GM18951 (cell line): ENCODE measurements at regions not wholly inside any gene's neighbourhood (a gene's known extent, or its start where the extent isn't known, plus 50 kb on each side); places are given as distances from the start of the nearest gene placed in this dataset.

ENCODE experiments used
- POLR2A ChIP-seq: IDR thresholded peaks from 4 replicates; pipeline ENCODE4 v1.6.1; 2011; ENCODE audit warnings: mild to moderate bottlenecking; ENCODE audit not compliant: insufficient read length, insufficient read depth; ENCODE audit errors: extremely low read depth
- in situ Hi-C: fragments of 300-500 bp; cut with MboI; formaldehyde crosslinking; loops from one replicate; pipeline ENCODE4 v1.12.0; 2022; ENCODE audit warnings: low sequenced_read_pairs, mixed read lengths, inconsistent platforms; ENCODE audit not compliant: unreplicated experiment

DNA sequence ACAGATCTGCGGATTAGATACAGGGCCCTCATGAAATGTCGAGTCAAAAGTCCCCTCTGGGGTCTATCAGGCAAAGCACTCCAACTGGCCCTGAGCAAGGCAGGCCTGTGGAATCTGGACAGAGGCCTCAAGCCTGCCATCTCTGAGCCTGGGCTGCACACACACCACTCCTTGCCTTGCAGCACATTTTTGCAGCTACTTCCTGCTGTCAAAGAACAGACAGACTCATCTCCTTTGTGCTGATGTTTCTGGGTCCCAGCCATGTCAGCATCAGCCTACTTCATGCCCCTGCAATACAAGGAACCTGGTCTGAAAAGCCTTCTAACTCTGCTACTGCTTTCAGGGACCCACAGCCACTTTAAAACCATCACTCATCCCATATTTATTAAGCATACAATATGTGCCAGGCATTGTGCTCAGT lies 60.6 kb upstream of the IL12A start:
- in situ Hi-C loops = no loop called here
- TF ChIP-seq POLR2A = no peak

DNA sequence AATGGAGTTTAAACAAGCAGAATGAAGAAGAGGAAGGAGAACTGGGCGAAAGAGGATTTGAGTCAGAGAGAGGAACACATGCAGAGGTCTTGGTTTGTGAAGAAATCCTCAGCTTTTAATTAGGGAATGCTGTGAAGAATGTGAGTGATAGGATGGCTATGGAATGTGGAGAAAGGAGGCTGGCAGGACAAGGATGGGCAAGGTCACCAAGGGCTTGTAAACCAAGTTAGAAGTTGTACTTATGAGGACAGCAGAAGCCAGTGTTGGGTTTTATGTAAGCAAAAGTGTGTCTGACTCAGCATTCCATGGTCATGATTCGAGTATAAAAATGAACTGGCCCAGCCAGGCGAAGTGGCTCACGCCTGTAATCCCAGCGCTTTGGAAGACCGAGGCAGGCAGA lies 60.0 kb upstream of the IL12A start:
- in situ Hi-C loops = no loop called here
- TF ChIP-seq POLR2A = no peak

DNA sequence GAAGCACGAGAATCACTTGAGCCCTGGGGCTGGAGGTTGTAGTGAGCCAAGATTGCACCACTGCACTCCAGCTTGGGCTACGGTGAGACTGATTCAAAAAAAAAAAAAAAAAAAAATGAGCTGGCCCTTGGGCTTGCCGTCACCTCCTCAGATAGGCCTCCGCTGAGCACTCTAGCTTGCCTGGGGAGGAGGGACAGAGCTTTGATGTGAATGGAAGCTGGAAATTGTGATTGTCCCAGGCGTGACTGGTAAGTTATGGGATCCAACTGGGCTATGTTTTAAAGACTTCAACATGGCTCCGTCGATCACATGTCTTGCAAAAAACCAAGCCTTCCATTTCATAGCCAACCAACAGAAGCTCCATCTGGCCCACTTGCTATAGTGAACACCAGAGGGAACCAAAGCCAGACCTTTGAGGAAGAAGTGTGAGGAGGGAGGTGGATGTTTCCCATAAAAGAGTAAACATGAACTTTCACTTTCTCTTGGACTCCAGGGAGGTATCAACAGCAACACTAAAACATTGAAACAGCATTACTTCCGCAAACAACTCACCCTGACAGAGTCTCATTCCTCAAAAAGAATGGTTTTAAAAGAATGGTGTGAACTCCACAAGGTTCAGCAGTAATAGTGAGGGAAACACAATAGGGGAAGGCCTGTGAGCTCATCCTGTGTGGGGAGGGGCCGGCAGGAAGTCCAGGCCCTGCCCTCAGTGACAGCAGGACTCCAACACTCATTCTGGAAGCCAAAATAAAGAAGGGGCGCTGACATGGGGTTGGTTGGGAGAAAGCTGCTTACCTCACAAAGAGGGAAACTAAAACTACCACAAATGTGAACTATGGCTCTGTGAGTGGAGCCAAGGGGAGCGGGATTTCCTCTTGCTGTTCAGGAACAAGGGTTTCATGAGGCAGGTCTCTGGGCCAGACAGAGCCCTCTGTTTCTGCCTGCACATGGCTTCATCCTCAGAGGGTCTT lies 59.2 kb upstream of the IL12A start:
- no peak for TF ChIP-seq POLR2A
- in situ Hi-C loops = no loop called here

DNA sequence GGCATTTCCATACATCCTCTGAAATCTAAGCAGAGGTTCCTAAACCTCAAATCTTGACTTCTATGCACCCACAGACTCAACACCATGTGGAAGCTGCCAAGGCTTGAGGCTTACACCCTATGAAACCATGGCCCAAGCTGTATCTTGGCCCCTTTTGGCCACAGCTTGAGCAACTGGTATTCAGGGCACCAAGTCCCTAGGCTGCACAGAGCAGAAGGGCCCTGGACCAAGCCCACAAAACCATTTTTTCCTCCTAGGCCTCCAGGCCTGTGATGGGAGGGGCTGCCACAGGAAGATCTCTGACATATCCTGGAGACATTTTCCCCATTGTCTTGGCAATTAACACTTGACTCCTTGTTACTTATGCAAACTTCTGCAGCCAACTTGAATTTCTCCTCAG lies 54.4 kb upstream of the IL12A start:
- in situ Hi-C loops = no loop called here
- no peak for TF ChIP-seq POLR2A

DNA sequence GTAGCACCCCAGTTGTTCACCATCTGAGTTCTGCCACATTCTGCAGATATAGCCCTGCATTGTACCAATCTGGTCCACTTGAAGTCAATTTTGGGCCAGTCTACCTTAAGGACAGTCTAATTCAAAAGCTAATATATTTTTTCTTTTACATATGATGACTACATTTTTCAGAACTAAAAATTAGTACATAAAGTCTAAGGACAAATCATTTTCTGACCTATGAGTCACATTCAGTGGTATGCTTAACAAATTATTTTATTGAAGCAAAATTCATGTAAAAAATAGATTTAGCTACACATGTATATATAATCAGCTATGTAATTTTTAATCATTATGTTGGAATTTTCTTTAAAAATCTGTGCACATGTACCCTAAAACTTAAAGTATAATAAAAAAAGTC lies 52.1 kb upstream of the IL12A start:
- TF ChIP-seq POLR2A = no peak
- in situ Hi-C loops = no loop called here

DNA sequence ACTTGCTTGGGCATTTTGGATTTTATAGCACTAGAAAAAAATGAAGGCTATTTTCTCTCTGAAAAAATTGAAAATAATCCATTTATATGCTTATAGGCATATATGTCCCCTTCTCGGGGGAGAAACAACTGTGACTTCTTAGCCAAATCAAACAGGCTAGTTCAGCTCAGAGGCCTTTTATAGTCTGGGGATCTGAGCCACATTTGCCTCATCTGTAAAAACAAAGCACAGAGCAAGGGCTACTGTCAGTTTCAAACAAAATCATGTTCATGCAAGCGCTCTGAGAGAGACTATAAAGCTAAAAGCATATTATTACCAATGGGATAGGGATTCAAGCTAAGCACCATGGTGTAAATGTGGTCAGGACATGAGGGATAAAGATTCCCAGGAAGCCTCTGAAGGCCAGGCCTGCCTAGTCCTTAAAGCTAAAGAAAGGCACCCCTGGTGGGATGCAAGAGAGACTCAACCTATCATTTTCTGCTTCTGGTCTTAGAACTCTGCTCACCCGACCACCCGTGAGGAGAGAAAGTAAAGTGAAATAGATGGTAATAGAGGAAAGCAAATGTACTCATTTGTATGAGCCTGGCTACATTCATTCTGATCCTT lies 51.0 kb upstream of the IL12A start:
- in situ Hi-C loops = no loop called here
- no peak for TF ChIP-seq POLR2A

DNA sequence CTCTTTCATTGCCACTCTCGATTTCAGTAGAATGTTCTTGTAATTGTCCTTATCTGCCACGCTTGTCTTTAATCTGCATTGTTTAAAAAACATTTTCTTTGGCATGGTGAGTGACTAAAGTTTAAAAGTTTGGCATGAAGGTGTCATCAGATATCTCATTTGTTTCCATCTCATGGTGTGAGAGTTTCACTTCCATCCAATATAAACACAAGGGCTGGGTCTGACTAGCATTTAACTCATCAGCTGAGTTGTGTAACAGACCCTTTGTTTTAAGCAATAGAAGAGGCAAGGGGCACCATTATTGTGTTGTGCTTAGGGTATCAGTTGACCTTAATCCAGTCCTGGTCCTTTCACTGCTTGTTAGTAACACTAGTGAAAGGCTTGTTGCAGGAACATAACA lies 49.9 kb upstream of the IL12A start:
- in situ Hi-C loops = no loop called here
- no peak for TF ChIP-seq POLR2A
